GM21423 (cell line): ENCODE measurements at regions not wholly inside any gene's neighbourhood (a gene's known extent, or its start where the extent isn't known, plus 50 kb on each side); places are given as distances from the start of the nearest gene placed in this dataset.
A peak's percentile ranks its signal among the peaks of the same experiment; 100 is the strongest.

Experiments
- ATAC-seq: cut with Tn5 transposase; IDR thresholded peaks from one replicate; pipeline ENCODE4 v1.9.1; 2021; ENCODE audit warnings: mild to moderate bottlenecking, moderate library complexity; ENCODE audit not compliant: unreplicated experiment

GRCh38 chr2:16196687-16197503 is 256.5 kb downstream of the MYCN start:
- no peak for ATAC-seq

GRCh38 chr2:16195681-16196070 is 255.3 kb downstream of the MYCN start:
- no peak for ATAC-seq

GRCh38 chr2:16194931-16195680 is 254.8 kb downstream of the MYCN start:
- ATAC-seq, result no peak

DNA sequence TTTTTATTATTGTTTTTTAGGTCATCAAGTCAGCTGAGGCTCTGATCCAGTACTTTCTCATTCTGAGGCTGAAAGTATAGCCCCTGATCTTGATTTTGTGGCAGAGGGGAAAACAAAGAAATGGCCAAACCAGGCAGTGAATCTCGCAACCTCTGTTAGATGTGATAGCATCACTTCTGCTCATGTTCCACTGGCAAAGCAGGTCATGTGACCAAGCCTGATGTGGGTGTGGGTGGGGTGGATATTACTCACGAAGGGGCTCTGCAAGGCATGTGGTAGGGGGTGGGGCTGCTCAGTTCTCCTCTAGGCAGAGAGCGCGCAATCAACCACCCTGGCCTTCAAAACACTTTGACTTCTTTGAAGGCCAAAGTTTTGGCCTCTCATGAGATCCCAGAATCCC is 254.2 kb downstream of the MYCN start:
- no peak for ATAC-seq

GRCh38 chr2:16194096-16194390 is 253.7 kb downstream of the MYCN start:
- ATAC-seq, result no peak

- no peak for ATAC-seq
Observed at GRCh38 chr2:16192416-16193216, 252.3 kb downstream of the MYCN start.

- no peak for ATAC-seq
Observed at GRCh38 chr2:16191431-16192200, 251.3 kb downstream of the MYCN start.

- ATAC-seq, result no peak
Observed at GRCh38 chr2:16190446-16191270, 250.3 kb downstream of the MYCN start.

- no peak for ATAC-seq
Observed at GRCh38 chr2:16189836-16190160, 249.4 kb downstream of the MYCN start.

DNA sequence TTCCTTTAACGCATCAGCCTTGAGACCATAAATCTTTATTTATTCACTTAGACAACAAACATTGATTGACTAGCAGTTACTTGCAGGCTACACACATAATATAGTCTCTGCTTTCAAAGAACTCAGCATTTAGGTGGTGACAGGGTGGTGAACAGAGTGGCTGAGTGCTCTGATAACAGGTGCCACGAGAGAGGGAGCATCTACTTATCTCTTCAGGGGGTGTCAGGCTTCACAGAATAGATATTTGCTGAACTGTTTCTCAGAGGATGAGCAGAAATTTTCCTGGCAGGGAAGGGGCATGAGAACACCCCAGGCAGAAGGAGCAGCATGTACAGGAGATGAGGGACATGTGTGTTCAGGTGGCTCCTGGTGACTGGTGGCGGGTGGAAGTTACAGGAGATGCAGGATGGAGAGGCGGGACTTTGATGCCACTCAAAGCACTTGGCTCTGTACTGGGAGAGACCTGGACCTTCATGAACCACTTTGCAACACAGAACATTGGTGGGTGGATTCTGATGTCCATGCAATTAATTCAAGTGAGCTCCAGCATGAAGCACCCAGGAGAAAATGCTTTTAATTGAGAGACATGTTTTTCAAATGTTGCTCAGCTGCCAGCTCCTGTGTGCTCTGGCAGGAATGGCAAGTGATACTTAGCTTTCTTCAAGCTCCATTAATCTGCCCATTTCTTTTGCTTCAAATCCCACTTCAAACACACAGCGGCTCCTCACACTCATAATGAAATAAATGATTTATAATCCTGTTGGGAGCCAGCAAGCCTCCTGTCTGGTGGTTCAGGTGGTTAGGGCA is 248.9 kb downstream of the MYCN start:
- ATAC-seq, result no peak

DNA sequence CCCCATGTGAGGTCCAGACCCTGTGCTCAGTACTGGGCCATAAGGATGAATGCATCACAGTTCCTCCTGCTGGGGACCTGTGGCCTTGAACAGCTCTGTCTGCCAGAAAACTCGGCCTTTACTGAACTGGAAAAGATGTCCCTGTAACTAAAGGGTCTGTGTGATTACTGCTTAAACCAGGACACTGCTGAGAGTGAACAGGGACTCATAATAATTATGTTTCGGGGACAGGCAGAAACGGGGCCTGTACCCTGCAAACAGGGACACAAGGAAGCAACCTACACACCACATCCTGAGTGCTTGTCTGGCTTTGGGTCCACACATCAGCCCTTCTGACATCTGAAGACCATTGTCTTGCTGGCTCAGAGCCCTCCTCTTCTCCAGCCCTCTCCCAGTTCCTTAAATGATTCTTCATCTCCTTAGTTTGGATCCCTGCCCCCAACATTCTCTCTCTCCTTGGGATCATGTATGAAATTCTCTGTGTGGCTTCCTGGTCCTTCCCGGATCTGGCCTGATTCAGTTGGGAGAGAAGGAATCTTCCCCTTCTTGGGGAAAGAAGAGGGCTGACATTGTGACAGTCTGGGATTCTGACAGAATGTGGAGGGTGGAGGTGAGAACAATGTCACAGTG is 248.0 kb downstream of the MYCN start:
- ATAC-seq, result no peak

GRCh38 chr2:16187482-16187817 is 247.1 kb downstream of the MYCN start:
- ATAC-seq, result no peak

DNA sequence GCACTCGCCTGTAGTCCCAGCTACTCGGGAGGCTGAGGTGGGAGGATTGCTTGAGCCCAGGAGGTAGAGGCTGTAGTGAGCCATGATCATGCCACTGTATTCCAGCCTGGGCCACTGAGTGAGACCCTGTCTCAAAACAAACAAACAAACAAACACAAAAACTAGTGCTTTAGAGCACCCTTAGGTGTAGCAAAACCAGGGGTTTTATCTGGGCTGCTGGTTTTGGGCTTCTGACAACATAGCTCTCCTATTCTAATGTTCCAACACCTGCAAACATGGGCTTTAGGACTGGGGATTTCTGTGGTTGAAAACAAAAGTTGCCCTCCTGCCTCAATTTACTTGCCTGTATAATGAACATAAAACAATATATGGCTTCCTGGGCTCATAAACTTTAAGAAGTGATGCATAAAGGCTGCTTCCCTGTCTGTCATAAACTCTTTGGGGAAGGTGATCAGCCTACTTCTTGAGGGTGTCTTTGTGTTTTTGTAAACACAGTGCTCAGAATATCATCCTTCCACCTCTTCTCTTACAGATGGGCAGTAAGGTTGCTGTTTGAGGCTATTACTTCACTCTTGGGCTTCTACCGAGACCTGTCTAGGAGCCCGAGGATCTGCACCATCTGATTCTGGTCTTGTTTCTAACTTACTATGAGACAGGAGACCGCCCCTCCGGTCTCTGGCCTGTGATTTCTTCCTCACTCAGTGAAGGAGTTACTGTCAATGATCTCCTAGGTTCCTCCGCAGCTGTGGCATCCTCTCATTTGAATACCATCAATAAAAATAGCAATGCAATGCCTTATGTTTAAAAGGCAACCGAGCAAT is 246.5 kb downstream of the MYCN start:
- peak; percentile 52 for ATAC-seq

GRCh38 chr2:16185801-16186272 is 245.5 kb downstream of the MYCN start:
- ATAC-seq, result no peak

- no peak for ATAC-seq
Observed at GRCh38 chr2:16184945-16185660, 244.8 kb downstream of the MYCN start.

DNA sequence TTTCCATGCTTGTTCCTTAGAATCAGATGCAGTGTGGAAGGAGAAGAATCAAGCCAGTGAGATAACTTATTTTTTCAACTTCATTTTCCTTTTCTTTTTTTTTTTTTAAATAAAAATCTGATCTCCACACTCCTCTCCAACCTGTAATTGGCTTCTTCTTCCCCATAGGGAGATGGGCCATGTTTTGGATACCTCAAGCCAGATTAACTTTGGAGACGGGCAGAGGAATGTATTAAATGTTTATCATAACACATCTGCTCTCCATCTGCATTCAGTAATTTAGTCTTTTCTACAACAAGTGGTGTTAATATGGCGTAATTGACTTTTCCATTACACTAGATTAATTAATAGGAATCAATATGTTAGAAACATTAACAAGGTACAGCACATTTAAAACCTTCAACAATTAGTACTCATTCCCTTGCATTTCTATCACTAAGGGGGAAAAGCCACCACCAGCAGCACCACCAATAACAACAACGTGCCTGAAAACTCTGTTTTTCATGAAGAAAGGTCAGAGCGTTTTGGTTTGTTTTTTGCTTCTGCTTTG is 244.1 kb downstream of the MYCN start:
- no peak for ATAC-seq

DNA sequence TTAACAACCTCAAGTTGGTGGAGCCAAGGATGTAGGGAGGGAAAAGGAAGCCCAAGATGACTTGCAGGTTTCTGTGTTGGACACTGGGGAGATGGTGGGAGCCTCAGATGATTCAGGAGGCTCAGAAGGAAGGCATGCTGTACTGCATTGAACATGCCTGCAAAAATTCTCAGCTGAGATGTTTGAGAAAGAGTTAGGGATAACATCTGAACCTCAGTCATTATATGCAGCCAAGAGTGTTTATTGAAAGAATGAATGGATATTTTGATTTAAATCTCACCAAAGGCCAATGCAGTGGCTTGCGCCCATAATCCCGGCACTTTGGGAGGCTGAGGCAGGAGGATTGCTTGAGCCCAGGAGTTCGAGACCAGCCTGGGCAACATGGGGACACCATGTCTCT is 243.0 kb downstream of the MYCN start:
- ATAC-seq, result no peak
